CD4-positive, alpha-beta T cell treated with Interleukin-6 for 4 hours (primary cell): ENCODE measurements at regions not wholly inside any gene's neighbourhood (a gene's known extent, or its start where the extent isn't known, plus 50 kb on each side); places are given as distances from the start of the nearest gene placed in this dataset.
"Not testable (repeated sequence)": the region's sequence is repeated elsewhere in the genome, so short reads cannot be mapped to it uniquely, and the experiment has no call there.

Experiments used
- DNase-seq: peaks from one replicate; pipeline ENCODE4 v3.0.0-alpha.2; 2020; ENCODE audit warnings: mixed read lengths

DNA sequence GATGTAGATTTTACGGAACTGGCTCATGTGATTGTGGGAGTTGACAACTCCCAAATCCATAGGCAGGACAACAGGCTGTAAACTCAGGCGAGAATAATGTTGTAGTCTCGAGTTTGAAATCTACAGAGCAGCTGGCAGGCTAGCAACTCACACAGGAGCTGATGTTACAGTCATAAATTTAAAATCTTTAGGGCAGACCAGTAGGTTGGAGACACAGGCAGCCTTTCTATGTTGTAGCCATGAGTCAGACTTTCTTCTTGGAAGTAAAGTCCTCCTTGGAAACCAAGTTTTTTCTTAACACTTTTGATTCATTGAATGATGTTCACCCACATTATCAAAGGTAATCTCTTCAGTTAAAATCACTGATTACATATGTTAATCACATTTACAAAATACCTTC, 89.1 kb upstream of the ALCAM start:
- no peak for DNase-seq

DNA sequence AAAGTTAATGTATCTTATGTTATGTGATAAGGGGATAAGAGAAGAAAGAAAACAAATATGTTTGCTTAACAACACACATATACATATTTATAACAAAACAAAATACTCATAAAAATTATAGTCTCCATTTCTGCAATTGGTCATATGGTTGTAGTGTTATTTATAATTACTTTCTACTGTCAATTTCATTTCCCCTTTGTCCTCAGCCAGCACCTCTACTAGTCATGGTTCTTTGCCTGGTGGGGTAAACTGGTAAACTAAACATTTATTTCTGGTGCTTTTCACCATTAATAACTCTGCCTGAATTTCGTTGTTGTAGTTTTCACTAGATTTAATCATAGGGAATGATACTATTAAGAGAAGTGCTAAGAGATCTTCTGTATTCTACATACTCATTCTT, 88.0 kb upstream of the ALCAM start:
- no peak for DNase-seq

DNA sequence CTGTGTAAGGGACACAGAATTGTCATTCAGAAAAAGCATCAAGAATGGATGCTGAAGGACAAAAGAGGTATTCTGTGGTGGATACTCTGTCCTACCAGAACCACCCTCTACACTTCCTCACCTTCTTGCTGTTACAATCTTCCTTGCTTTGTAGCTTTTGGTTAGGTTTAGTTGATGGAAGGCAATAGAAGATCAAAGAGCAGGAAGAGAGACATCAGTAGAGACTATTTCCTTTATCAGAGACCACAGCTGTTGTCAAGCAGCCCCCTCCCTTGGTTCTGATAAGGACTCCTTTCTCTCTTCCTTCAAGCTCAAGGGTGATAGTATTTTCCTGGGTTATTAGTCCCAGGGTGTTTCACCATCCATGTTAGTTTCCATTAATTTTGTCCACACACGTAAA, 84.7 kb upstream of the ALCAM start:
- no peak for DNase-seq

DNA sequence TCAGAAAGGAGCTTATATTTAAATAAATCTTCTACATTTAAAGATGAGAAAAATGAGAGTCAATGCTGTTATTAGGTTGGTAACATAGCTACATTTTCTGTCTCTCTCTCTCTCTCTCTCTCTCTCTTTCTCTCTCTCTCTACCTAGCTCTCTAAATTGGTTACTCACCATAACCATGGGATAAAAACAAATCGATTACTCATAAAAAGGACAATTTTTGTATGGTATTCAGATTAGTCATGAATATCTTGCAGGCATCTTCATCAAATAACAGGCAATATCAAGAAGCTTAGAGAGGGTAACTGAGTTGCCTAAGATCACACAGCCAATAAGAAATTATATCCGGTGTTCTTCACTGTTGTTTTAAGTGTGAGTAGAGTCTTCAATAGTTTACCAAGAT, 81.8 kb upstream of the ALCAM start:
- no peak for DNase-seq

DNA sequence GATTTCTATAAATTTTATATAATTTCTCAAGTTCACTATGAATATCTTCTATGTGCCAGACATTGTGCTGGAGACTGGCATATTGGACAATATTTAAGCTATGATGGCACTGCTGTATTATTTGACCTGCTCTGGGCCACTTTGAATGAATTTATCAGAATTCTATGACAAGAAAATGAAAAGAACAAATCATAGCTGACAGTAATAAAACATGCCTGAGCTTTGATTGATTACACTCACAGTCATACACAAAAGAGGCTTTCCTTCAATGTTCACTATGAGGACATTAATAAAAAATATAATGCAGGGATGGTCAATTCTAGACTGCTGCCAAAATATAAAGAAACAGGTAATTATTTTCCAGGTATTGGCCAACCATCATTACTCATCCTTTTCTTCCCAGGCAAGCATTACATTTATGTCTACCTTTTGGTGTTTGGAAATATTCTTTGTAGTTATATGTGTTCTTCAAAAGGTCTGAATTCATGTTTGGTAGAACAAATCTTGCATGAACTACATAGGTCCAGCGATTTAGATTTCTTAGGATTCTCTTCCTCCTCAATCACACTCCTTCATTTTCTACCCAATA, 81.0 kb upstream of the ALCAM start:
- no peak for DNase-seq

GRCh38 chr3:105293441-105293840, 73.3 kb upstream of the ALCAM start:
- no peak for DNase-seq

DNA sequence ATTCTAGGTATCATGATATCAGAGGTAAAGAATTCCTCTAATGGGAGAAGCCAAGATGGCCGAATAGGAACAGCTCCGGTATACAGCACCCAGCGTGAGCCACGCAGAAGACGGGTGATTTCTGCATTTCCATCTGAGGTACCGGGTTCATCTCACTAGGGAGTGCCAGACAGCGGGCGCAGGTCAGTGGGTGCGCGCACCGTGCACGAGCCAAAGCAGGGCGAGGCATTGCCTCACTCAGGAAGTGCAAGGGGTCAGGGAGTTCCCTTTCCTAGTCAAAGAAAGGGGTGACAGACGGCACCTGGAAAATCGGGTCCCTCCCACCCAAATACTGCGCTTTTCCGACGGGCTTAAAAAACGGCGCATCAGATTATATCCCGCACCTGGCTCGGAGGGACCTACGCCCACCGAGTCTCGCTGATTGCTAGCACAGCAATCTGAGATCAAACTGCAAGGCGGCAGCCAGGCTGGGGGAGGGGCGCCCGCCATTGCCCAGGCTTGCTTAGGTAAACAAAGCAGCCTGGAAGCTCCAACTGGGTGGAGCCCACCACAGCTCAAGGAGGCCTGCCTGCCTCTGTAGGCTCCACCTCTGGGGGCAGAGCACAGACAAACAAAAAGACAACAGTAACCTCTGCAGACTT, 70.4 kb upstream of the ALCAM start:
- not testable (repeated sequence) for DNase-seq

GRCh38 chr3:105304487-105304886, 62.2 kb upstream of the ALCAM start:
- DNase-seq, result no peak

DNA sequence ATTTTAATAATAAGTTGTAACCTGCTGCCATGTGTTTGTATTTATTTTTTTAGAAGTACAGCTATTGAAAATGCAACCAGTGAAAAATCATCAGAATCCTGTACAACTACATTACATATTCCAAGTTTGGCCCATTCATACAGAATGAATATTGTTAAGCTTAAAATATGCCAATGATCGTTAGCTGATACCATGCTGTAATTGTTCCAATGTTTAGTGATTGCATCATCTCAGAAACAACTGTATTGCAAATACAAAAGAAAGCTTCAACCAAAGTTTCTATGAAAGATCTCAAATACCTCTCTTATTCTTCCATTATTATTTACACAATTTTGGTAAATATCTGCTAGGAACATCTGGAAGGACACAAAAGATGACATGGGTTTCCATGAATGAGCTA, 51.6 kb upstream of the ALCAM start:
- no peak for DNase-seq

DNA sequence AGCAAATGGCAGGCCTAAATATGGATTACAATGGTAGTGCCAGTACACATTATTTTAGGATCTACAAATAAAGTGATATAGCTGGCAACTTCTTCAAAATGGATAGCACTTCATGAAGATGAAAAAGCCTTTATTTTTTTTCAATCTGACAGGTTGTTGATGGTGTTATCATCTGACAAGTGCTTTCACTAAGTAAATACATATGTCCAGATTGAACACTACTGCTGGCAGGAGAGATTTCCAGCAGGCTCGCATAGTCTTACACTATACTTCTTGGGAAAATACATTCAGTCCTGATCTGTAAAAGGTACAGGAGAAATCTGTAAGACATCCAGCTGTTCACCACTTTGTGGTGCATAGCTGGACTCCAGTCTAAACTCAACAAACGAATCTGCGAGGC, 50.9 kb upstream of the ALCAM start:
- no peak for DNase-seq

- DNase-seq, result no peak
These were observed 50.4 kb upstream of the ALCAM start for GRCh38 chr3:105316331-105316730.
